ENCODE measurements at regions not wholly inside any gene's neighbourhood (a gene's known extent, or its start where the extent isn't known, plus 50 kb on each side); places are given as distances from the start of the nearest gene placed in this dataset.

DNA sequence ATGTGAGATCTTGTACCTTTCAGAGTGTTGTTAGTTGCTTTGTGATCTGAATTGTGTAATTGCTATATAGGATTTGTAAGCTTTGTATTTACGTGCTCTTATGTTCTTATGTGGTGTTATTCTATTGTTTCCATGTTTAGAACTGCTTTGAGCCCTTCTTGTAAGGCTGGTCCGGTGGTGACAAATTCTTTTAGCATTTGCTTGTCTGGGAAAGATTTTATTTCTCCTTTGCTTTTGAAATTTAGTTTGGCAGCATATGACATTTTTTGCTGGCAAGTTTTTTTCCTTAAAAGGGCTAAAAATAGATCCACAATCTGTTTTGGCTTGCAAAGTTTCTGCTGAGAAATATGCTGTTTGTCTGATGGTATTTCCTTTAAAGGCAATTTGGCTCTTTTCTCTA, 1089.2 kb upstream of the PCDH9 start:
- no peak for DNase-seq (ENCODE audit: low spot score)
- Histone ChIP-seq H3K4me1 (ENCODE audit: control insufficient read depth in 4 of 4, insufficient read depth in 4 of 4, low read length in 3 of 4) (no peaks in the 10 kb centered on the region), H3K9ac (ENCODE audit: low read depth in 1 of 2, low read length in 2 of 2) (no peak overlapping the region), H3K4me3 (ENCODE audit: low read depth in 1 of 3, low read length in 3 of 3) (no peak overlapping the region), H3K9me3 (ENCODE audit: control insufficient read depth in 4 of 4, low read length in 3 of 4) (peaks cover 0 to 5% (median 1%) of the 10 kb centered on the region in 4 donors), H3K27ac (ENCODE audit: low read depth in 1 of 2, low read length in 2 of 2) (no peak overlapping the region), H3K27me3 (ENCODE audit: control insufficient read depth in 4 of 4, insufficient read depth in 4 of 4, low read length in 3 of 4) (no peaks in the 10 kb centered on the region), H3K36me3 (ENCODE audit: control insufficient read depth in 4 of 4, insufficient read depth in 3 of 4, low read depth in 1 of 4, low read length in 3 of 4) (no peaks in the 10 kb centered on the region)
- 70% methylated on average over 2 of the region's 2 CpGs for WGBS
- TF ChIP-seq FOXA1 (IDR thresholded peaks at IDR 0.05) (no peak), FOXA2 (IDR thresholded peaks at IDR 0.05) (no peak)

DNA sequence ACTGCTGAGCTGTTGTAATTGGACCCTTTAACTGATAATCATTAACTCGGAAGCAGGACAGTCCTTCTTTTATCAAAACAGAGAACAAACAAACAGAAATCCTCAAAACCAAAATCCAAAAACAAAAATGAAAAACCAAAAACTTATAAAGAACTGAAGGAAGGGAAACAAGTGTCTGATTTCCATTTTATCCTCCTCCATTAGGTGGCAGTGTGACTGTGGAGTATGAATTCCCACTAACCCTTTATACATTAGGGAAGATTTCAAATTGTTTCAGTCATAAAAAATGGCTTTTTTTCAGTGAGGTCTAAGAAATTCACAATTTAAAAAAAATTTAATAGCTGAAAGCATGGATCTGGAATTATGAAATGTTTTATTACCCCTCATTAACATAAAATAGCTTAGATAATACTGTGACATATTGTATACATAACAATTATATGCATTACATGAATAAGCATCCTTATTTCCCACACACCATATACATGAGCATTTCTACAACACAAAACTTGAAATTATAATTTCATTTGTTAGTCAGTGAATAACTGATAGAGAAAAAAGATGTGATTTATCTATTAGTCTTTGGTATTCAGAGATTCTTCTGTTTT, 1074.3 kb upstream of the PCDH9 start:
- Histone ChIP-seq H3K27me3 (ENCODE audit: control insufficient read depth in 4 of 4, insufficient read depth in 4 of 4, low read length in 3 of 4) (no peaks in the 10 kb centered on the region), H3K4me1 (ENCODE audit: control insufficient read depth in 4 of 4, insufficient read depth in 4 of 4, low read length in 3 of 4) (no peaks in the 10 kb centered on the region), H3K36me3 (ENCODE audit: control insufficient read depth in 4 of 4, insufficient read depth in 3 of 4, low read depth in 1 of 4, low read length in 3 of 4) (no peaks in the 10 kb centered on the region), H3K27ac (ENCODE audit: low read depth in 1 of 2, low read length in 2 of 2) (no peak overlapping the region), H3K9ac (ENCODE audit: low read depth in 1 of 2, low read length in 2 of 2) (no peak overlapping the region), H3K4me3 (ENCODE audit: low read depth in 1 of 3, low read length in 3 of 3) (no peak overlapping the region), H3K9me3 (ENCODE audit: control insufficient read depth in 4 of 4, low read length in 3 of 4) (no peaks in the 10 kb centered on the region)
- no peak for DNase-seq (ENCODE audit: low spot score)
- TF ChIP-seq, protein P1, sequence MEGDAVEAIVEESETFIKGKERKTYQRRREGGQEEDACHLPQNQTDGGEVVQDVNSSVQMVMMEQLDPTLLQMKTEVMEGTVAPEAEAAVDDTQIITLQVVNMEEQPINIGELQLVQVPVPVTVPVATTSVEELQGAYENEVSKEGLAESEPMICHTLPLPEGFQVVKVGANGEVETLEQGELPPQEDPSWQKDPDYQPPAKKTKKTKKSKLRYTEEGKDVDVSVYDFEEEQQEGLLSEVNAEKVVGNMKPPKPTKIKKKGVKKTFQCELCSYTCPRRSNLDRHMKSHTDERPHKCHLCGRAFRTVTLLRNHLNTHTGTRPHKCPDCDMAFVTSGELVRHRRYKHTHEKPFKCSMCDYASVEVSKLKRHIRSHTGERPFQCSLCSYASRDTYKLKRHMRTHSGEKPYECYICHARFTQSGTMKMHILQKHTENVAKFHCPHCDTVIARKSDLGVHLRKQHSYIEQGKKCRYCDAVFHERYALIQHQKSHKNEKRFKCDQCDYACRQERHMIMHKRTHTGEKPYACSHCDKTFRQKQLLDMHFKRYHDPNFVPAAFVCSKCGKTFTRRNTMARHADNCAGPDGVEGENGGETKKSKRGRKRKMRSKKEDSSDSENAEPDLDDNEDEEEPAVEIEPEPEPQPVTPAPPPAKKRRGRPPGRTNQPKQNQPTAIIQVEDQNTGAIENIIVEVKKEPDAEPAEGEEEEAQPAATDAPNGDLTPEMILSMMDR (IDR thresholded peaks at IDR 0.05; ENCODE audit: low read depth, low read length, missing input control): peak; percentile 42
- TF ChIP-seq RAD21 (IDR thresholded peaks at IDR 0.05): peak; percentile 74 to 77
- no peak for TF ChIP-seq NR2F2 (IDR thresholded peaks at IDR 0.05)
- TF ChIP-seq, protein P2, sequence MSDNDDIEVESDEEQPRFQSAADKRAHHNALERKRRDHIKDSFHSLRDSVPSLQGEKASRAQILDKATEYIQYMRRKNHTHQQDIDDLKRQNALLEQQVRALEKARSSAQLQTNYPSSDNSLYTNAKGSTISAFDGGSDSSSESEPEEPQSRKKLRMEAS (IDR thresholded peaks at IDR 0.05): no peak
- 14% methylated on average over 1 of the region's 1 CpG for WGBS

DNA sequence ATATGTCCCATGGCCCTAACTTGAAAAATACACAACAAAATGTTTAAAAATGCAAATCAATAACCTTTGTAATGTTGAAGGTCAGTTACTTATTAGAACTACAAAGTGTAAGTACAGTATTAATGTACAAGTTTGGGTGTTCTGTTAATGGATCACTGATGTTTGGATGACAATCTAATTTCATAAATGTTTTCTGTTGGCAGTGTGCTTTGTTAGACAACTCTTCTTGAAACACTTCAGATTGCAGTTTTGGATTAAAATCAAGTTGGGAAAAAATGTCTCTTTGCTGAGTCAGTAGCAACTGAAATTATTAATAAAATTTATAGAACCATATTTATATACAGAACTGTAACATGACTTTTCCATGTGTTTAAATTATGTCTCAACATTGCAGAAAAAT, 1063.5 kb upstream of the PCDH9 start:
- H3K27me3 ChIP-seq (ENCODE audit: control insufficient read depth in 4 of 4, insufficient read depth in 4 of 4, low read length in 3 of 4): no peaks in the 10 kb centered on the region
- H3K4me1 ChIP-seq (ENCODE audit: control insufficient read depth in 4 of 4, insufficient read depth in 4 of 4, low read length in 3 of 4): no peaks in the 10 kb centered on the region
- DNase-seq (ENCODE audit: low spot score): no peak
- H3K36me3 ChIP-seq (ENCODE audit: control insufficient read depth in 4 of 4, insufficient read depth in 3 of 4, low read depth in 1 of 4, low read length in 3 of 4): no peaks in the 10 kb centered on the region
- TF ChIP-seq YY1 (IDR thresholded peaks at IDR 0.05) (no peak), FOXA1 (IDR thresholded peaks at IDR 0.05) (no peak), RAD21 (IDR thresholded peaks at IDR 0.05) (no peak), NR2F2 (IDR thresholded peaks at IDR 0.05) (no peak), RXRA (IDR thresholded peaks at IDR 0.05) (no peak), HNF4G (IDR thresholded peaks at IDR 0.05) (no peak), GABPA (IDR thresholded peaks at IDR 0.05 in 1 of 2, conservative IDR thresholded peaks at IDR 0.05 in 1 of 2) (no peak)
- TF ChIP-seq, protein P3, sequence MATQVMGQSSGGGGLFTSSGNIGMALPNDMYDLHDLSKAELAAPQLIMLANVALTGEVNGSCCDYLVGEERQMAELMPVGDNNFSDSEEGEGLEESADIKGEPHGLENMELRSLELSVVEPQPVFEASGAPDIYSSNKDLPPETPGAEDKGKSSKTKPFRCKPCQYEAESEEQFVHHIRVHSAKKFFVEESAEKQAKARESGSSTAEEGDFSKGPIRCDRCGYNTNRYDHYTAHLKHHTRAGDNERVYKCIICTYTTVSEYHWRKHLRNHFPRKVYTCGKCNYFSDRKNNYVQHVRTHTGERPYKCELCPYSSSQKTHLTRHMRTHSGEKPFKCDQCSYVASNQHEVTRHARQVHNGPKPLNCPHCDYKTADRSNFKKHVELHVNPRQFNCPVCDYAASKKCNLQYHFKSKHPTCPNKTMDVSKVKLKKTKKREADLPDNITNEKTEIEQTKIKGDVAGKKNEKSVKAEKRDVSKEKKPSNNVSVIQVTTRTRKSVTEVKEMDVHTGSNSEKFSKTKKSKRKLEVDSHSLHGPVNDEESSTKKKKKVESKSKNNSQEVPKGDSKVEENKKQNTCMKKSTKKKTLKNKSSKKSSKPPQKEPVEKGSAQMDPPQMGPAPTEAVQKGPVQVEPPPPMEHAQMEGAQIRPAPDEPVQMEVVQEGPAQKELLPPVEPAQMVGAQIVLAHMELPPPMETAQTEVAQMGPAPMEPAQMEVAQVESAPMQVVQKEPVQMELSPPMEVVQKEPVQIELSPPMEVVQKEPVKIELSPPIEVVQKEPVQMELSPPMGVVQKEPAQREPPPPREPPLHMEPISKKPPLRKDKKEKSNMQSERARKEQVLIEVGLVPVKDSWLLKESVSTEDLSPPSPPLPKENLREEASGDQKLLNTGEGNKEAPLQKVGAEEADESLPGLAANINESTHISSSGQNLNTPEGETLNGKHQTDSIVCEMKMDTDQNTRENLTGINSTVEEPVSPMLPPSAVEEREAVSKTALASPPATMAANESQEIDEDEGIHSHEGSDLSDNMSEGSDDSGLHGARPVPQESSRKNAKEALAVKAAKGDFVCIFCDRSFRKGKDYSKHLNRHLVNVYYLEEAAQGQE (IDR thresholded peaks at IDR 0.05): no peak
- TF ChIP-seq, protein P1 (IDR thresholded peaks at IDR 0.05; ENCODE audit: low read depth, low read length, missing input control): no peak
- TF ChIP-seq, protein P4, sequence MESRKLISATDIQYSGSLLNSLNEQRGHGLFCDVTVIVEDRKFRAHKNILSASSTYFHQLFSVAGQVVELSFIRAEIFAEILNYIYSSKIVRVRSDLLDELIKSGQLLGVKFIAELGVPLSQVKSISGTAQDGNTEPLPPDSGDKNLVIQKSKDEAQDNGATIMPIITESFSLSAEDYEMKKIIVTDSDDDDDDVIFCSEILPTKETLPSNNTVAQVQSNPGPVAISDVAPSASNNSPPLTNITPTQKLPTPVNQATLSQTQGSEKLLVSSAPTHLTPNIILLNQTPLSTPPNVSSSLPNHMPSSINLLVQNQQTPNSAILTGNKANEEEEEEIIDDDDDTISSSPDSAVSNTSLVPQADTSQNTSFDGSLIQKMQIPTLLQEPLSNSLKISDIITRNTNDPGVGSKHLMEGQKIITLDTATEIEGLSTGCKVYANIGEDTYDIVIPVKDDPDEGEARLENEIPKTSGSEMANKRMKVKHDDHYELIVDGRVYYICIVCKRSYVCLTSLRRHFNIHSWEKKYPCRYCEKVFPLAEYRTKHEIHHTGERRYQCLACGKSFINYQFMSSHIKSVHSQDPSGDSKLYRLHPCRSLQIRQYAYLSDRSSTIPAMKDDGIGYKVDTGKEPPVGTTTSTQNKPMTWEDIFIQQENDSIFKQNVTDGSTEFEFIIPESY (IDR thresholded peaks at IDR 0.05): no peak
- TF ChIP-seq, protein P5, sequence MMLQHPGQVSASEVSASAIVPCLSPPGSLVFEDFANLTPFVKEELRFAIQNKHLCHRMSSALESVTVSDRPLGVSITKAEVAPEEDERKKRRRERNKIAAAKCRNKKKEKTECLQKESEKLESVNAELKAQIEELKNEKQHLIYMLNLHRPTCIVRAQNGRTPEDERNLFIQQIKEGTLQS (IDR thresholded peaks at IDR 0.05): no peak
- no peak overlapping the region for H3K27ac ChIP-seq (ENCODE audit: low read depth in 1 of 2, low read length in 2 of 2)
- H3K4me3 ChIP-seq (ENCODE audit: low read depth in 1 of 3, low read length in 3 of 3): no peak overlapping the region
- H3K9ac ChIP-seq (ENCODE audit: low read depth in 1 of 2, low read length in 2 of 2): no peak overlapping the region
- no peaks in the 10 kb centered on the region for H3K9me3 ChIP-seq (ENCODE audit: control insufficient read depth in 4 of 4, low read length in 3 of 4)
